HG03521 (cell line): ENCODE measurements at regions not wholly inside any gene's neighbourhood (a gene's known extent, or its start where the extent isn't known, plus 50 kb on each side); places are given as distances from the start of the nearest gene placed in this dataset.

Source experiments
- ATAC-seq: cut with Tn5 transposase; IDR thresholded peaks from one replicate; pipeline ENCODE4 v1.9.1; 2021; ENCODE audit warnings: mild to moderate bottlenecking, moderate library complexity; ENCODE audit not compliant: unreplicated experiment

GRCh38 chr16:62978451-62978850, 942.2 kb upstream of the CDH8 start:
- ATAC-seq: no peak

DNA sequence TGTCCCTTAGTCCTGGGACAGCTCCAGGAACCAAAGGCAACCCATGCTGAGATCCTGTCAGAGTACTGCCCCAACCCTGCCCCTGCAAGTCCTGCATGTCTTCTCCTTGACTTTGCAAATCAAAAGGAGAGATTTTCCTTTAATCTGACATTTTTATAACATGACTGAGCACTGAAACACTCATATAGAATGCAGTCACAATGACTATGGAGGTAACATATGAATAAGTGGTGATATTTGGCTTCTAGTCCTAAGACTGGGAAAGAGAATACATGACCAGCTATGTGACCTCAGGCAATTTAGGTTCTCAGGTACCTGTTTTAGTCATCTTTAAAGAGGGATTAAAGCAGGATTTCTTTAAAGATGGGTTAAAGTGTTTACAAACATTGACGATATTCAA, 941.6 kb upstream of the CDH8 start:
- ATAC-seq: no peak

GRCh38 chr16:62974424-62974823, 938.2 kb upstream of the CDH8 start:
- no peak for ATAC-seq

DNA sequence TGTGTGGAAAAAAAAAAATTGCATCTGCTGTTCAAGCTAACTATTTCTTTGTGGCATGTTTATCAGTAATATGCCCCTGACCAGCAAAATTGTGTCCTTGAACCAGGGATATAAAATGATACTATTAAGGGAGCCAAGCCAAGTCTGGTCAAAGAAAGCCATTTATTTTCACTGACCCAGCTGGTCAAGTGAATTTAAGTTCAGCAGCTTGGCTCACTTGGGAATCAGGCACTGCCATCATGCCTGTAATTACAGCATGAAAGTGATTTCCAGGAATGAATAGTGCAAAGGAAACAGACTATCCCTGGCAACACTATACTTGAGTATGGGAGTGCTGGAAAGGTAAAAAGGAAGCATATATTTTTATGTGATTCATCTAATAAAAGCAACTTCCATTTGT, 934.6 kb upstream of the CDH8 start:
- no peak for ATAC-seq

GRCh38 chr16:62969711-62970318, 933.6 kb upstream of the CDH8 start:
- no peak for ATAC-seq

DNA sequence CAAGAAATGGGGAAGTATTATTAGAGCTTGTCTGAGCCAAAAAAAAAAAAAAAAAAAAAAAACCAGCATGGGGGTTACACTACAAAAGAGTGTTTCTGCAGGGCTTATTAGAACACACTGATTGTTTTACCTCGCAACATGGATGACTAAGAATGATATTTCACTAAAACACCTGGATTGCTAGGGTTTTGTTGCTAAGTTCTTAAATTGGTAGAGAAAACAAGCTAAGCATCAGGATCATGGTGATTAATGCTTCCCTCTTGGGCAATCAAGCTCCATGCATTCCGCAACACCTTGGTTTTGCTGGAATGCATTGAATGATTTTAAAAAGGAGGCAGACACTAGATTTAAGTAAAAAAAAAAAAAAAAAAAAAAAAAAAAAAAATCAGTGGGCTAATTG, 931.4 kb upstream of the CDH8 start:
- no peak for ATAC-seq

- no peak for ATAC-seq
These were observed 930.9 kb upstream of the CDH8 start for GRCh38 chr16:62967163-62967562.

- no peak for ATAC-seq
These were observed 930.4 kb upstream of the CDH8 start for GRCh38 chr16:62966626-62967025.

GRCh38 chr16:62965831-62966230, 929.6 kb upstream of the CDH8 start:
- ATAC-seq: no peak

DNA sequence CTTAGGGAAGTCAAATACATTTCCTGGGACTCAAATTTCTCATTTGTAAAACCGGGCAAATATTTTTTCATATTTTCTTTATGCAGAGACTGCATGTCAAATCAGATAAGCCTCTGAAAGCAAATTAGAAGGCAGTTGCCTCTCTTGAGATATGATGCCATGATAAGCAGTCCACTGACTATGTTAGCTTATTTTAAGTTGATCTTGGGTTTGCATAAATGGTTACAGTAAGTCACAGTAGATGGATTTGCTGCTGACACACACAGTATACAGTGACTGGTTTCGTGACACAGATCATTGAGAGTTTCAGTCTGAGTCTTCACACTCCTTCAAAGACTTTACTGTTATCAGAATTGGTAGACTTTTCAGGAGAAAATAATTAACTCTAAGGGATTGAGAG, 927.6 kb upstream of the CDH8 start:
- ATAC-seq: no peak

- no peak for ATAC-seq
These were observed 918.8 kb upstream of the CDH8 start for GRCh38 chr16:62955033-62955349.

GRCh38 chr16:62954144-62955032, 918.1 kb upstream of the CDH8 start:
- ATAC-seq: no peak

DNA sequence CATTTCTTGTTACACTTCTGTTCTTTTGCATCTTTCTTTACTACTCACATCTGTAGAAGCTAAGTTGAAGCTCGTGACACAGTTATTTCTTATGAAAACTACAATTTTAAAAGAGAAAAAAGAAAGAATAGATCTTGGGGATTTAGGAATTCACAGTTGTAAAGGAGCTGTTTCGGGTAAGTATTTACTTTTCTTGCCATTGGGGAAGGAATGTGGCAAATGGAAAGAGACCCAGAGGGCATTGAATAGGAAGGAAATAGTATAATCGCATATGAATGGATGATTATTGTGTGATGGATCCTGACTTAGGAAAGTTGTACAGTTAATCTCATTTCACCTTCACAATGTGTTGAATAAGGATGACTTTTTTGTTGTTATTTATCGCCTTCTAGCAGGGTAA, 914.1 kb upstream of the CDH8 start:
- ATAC-seq: no peak

- ATAC-seq: no peak
These were observed 904.3 kb upstream of the CDH8 start for GRCh38 chr16:62940569-62940968.

- no peak for ATAC-seq
These were observed 903.4 kb upstream of the CDH8 start for GRCh38 chr16:62939687-62940086.

GRCh38 chr16:62933929-62934328, 897.7 kb upstream of the CDH8 start:
- no peak for ATAC-seq

DNA sequence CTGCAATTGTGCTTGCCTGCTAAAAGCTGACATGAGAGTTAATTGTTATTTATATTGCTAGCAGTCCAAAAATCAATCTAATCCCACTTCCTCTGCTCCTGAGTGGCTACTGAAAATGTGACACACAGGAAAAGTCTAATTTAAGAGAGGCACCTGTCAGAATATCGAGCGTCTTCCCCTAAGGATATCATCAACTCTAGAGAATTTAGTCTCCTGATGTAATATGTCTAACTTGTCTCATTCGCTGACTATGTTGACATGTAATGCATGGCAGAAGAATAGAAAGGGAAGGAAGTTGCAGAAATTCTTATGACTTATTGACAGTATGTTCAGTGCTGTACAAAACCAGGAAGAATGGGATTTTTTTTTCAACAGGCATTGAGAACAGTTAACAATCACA, 893.4 kb upstream of the CDH8 start:
- ATAC-seq: no peak

DNA sequence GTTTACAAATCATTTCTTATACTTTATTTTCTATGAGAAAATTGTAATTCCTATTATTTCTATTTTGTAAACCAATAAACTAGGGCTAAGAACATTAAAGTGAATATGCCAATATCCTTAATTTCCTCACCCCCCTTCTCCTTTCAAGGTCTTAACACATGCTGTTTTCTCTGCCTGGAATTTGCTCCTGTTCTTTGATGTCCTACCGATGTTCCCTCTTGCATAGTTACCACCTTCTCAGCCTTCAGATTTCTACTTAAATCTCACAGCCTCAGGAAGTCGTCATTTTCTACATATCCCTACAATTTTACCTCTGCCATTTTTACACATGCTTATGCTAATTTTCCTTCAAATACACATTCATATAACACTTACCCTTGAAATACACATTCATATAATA, 890.9 kb upstream of the CDH8 start:
- ATAC-seq: no peak

DNA sequence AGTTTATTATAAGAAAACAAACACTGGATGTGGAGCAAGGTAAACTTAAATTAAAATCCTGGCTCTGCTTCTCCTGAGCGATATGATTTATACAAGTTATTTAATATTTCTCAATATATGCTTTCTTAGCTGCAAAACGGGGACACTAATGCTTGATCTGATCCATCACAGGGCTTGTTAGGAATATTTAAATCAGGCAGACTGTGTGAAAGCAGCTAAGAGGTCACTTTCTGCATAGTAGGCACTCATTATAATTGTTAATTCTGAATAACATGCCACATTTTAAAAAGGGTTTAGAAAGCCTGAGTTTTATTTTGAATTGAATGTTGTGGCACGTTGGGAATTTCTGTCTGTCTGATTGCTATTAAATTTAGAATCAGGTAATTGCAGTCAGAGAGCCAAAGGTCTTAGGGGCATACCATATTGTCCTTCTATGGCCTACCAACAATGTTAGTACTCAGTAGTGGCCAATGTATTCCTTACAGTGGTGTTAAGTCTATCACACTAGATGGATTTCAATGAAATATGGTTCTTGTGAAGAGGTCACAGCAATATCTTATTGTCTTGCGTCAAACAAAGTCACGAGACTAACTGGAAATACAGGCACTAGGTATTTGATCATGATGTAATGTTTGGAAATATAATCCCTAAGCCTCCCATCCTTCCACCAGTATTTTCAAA, 890.0 kb upstream of the CDH8 start:
- ATAC-seq: no peak

GRCh38 chr16:62921904-62922303, 885.7 kb upstream of the CDH8 start:
- no peak for ATAC-seq

DNA sequence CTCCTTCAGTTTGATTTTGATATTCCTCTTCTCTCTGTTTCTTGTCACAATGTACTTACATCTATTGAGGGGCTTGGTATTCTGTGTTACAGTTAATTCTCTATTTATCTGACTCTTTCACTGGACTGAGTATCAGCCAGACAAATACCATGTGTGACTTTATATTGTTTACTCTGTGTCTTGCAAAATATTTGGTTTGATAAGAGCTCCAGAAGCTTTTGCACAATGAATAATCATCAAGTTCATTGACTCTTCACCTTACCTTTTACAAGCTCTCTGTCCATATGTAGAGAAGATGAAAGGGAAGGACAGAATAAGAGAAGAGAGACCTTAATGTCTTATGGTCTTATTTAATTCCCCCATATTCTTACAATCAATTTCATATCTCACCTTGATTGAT, 877.7 kb upstream of the CDH8 start:
- no peak for ATAC-seq

DNA sequence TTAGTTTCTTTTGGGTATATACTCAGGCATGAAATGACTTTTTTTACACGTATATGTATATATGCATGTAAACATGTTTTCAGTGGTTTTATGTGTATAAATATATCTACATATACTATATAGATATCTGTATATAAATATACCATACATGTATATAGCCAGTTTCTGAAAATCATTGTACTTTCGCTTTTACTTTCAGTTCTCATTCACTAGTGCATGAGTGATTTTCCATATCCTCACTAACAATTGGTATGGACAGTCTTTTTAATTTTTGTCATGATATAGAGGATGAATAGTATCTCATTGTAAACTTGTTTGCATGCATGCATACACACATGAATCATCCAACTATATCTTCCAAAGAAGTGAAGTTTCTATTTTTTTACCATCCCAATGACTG, 877.1 kb upstream of the CDH8 start:
- ATAC-seq: no peak
